ENCODE measurements at regions not wholly inside any gene's neighbourhood (a gene's known extent, or its start where the extent isn't known, plus 50 kb on each side); places are given as distances from the start of the nearest gene placed in this dataset.
A peak's percentile ranks its signal among the peaks of the same experiment; 100 is the strongest.

DNA sequence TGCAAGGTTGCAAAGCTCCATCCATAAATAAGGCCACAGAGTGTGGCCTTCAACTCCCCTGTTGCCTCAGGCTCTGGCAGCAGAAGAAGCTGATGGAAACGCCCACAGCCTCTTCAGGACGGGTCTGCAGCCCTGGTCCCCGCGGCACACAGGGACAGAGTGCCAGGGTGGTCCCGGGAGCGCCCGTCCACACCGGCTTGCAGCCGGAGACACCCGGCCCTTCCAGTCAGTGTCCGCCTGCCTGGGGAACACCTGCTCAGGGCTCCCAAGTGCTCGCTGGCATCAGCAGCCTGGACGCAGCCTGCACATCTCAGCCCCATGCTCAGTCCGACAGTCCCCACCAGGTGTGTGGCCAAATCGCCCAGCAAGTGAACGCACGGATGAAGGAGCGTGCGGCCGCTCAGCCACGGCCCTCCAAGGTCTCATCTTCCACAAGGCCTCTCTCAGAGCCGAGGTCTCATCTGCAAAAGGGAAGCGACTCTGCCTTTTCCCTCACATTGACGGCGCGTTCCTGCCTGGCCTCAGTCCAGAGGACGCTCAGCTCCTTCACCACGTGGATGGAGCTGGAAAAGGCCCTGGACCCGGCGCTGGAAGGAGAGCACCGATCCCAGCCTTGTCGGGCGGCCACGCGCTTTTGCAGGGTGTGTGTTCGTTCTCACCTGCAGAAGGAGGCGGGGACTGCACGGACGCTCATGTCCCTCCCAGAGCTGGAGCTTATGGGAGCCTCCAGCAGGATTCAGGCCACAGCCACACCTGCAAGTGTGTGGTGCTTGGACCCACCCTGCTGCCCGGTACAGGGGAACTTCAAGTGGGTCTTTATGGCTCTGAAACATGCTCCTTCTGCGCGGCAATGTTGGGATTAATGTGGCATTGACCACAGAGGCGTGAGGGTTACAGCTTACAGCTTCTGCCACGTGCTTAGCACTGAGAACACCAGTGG, 180.4 kb downstream of the DLL1 start:
- DNase-seq = no peak
- in situ Hi-C loops (cut with MboI; ENCODE audit: low pct_unique_long_range_greater_than_20kb, low sequenced_read_pairs) = no loop called here

DNA sequence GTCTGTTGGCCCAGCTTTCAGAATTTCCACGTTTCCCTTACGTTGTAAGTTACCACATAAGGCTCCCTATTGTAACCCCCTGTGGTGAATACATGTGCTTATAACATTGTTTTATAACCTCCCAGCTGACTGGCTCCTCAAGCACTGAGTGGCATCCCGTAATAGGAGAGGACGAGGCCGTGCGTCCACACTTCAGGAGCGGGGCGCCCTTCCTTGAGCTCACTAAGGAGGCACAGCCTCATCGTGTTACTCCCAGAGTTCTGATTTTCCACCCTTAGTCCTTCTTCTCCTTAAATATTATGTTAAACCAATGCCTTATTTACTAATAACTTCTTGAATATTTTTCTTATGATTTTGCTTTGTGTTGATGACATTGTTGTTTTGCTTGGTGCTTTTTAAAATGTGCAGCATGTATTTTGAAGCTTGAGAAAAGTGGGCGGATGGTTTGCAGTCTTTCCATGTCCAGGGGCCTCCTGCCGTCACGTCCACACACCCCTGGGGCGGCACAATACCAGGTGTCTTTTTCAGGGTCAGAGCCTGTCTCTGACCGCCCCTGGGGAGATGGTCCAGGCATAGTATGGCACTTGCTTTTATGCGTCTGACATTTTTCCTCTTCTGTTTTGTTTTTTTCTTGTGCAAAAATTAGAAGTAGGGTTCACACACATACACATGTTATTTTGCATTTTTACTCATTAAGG, 181.8 kb downstream of the DLL1 start:
- no peak for DNase-seq
- in situ Hi-C loops (cut with MboI; ENCODE audit: low pct_unique_long_range_greater_than_20kb, low sequenced_read_pairs) = no loop called here

DNA sequence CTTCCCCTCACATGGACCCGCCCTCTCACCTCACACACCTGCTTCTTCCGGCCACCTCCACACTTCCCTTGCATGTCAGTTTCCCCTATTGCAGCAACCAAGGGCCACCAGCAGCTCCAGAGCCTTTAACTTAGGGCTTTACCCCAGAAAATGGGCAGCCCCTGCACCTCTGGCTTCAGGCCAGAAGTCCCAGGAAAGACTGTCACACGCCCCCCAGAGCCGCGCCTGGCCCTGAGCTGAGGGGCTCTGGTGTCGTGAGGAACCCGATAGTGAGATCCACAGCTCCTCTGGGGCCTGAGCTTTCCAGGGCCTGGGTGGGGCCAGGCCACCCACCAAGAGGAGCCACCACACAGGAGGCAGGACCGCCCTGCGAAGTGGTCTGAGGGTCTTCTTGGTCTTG, 182.4 kb downstream of the DLL1 start:
- in situ Hi-C loops (cut with MboI; ENCODE audit: low pct_unique_long_range_greater_than_20kb, low sequenced_read_pairs) = no loop called here
- DNase-seq = no peak

DNA sequence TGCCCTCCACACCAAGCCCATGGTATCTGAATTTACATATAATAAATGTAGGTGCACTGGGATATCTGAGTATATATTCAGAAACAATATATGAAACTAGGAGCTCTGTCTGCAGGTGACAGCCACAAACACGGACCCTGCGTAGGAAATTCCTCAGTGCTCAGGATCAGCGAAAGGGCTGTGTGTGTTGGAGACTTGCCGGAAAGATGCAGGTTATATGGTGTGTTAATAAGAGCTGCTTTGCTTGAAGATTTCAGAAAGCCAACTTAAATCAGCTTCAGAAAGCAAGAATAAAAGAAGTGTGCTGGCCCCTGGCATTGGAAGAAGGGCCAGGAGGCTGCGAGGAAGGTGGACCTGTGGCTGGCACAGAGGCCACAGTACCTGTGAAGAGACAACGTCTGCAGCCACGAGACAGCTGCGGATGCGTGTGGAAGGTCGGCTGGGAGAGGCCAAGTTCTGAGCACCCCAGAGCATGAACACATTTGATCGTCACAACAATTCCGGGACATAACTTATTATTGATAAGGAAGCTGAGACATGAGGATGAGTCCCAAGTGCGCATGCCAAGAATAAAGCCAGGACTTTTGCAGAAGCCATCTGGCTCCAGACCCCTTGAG, 183.2 kb downstream of the DLL1 start:
- DNase-seq = no peak
- in situ Hi-C loops (cut with MboI; ENCODE audit: low pct_unique_long_range_greater_than_20kb, low sequenced_read_pairs) = no loop called here

DNA sequence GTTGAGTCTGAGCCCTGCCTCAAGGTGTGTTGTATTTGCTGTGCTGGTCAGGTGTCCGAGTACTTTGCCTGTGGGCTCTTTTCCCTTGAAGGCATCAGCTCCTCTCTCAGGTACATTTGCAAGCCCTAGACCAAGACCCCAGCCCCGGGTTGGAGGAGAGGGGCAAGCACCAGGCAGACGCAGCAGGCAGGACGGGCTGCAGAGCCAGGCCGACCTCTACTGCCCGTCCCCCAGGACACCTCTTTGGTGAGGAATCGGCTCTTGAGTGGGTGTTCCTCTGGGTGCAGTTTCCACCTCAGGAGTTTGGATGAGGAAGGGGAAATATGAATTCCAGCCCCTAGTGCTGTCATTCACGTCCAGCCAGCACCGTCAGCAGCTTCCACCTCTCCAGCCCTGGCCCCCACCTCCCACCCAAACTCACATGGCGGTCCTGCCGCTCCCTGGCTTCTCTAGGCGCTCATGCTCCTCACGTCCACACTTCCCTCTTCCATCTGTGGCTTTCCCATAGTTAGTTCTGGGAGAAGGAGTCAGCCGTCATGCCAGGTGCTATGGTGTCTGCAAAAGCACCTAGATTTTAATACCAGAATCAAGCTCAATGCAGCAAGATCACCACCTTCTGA, 183.9 kb downstream of the DLL1 start:
- in situ Hi-C loops (cut with MboI; ENCODE audit: low pct_unique_long_range_greater_than_20kb, low sequenced_read_pairs) = no loop called here
- no peak for DNase-seq

DNA sequence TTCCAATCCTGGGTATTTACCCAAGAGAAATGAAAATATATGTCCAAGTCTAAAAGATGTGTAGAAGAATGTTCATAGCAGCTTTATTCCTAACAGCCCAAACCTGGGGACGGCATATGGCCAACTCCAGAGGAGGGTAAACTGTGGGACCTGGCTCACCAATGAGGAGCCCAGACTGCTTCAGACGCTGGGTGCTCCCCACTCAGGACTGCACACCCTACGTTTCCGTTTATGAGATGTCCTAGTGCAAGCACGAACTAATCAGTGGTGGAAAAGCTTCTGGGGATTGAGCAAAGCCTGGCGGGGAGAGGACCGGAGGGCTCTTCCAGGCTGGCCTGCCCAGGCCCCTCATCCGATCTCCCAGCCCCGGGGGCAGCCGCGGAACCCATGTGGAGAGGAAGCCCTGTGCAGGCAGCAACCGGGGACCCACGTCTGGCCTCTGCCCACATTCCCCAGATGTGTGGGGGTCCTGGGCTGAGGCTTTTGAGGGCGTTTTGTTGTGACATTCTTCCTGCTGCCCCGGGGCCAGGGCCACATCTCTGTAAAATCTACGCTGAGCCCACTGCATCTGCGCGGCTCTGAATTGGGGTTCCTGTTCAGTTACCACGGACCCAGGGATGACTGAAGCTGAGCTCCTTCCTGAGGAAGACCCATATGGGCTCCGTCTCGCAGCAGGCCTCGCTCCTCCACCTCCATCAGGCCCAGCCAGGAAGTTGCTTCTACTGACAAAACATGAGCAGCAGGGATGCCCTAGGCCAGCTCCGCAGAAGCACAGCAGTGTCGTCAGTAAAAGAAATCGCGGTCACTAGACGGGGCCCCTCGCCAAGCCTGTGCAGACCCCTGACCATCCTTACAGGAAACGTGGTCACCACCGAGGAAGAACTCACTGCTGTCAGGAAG, 188.0 kb downstream of the DLL1 start:
- no peak for DNase-seq

DNA sequence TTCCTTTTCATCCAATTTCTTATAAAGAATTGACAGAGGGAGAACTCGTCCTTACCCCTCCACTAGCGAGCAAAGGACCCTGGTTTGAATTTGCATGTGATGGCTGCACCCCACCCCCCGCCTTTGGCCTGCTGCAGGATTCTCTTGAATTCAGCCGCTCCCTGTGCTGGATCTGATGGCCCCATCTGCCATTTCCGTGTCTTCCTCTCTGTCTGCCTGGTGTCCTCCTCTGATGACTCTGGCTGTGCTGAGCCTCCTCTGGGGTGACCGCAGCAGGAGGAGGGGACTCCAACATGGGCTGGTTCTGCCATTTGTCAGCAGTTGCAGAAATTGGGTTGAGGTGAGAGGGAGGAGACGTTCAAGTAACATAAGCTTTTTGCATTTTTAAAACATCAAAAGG, 188.8 kb downstream of the DLL1 start:
- DNase-seq = no peak
- in situ Hi-C loops (cut with MboI; ENCODE audit: low pct_unique_long_range_greater_than_20kb, low sequenced_read_pairs) = no loop called here

More for the DNA sequence above, 188.0 kb downstream of the DLL1 start:
- in situ Hi-C loops (cut with MboI; ENCODE audit: low pct_unique_long_range_greater_than_20kb, low sequenced_read_pairs) = no loop called here

DNA sequence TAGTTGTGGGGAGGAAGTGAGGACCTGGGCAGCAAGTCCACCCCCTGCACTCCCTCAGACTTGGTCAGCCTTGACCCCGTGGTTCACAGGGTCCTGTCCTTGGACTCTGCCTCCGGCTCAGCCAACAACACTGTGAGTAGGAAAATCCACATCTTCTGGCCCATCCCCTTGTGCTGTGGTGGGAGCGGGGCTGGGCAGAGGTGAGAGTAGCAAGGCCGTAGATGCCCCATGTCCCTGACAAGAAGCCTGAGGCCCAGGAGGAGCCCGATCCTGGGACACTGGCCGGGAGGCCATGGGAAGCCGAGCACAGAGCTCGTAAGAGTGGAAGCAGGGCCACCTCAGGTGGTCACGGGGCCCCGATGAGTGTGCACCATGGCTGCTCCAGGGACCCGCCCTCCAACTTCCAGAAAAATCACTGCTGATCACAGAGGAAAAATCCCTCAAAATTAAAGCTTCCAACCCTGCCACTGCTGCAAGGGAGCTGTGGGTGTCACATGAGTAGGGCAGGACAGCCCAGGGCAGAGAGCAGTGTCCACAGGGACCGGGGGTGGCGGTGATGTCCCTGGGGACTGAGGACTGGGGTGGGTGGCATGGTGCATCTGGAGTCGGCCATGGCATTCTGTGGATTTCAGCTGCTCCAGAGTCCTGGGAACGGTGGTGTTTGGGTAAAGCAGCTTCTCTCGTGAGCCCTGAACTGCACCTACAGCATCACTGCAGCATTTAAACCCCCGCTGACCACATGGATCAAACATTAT, 189.4 kb downstream of the DLL1 start:
- in situ Hi-C loops (cut with MboI; ENCODE audit: low pct_unique_long_range_greater_than_20kb, low sequenced_read_pairs) = no loop called here
- DNase-seq = no peak

DNA sequence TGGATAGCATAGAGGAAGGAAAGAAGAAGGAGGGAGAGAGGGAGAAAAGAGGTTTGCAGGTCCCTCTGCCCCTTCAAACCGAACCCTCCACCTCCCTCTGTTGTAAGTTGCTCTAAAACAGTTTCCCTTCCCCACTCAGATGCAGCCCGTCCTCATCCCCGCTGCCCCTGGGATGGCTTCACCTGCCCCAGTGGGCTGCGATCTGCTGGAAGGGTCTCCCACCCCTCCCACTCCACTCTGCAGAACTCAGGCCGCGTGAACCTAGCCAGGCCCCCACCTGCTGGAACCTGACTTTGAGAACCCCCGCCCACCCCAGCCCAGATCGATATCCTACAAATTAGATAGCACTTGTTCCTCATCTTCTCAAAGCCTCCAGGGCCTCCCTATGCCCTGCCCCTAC, 190.8 kb downstream of the DLL1 start:
- in situ Hi-C loops (cut with MboI; ENCODE audit: low pct_unique_long_range_greater_than_20kb, low sequenced_read_pairs) = no loop called here
- DNase-seq = no peak

DNA sequence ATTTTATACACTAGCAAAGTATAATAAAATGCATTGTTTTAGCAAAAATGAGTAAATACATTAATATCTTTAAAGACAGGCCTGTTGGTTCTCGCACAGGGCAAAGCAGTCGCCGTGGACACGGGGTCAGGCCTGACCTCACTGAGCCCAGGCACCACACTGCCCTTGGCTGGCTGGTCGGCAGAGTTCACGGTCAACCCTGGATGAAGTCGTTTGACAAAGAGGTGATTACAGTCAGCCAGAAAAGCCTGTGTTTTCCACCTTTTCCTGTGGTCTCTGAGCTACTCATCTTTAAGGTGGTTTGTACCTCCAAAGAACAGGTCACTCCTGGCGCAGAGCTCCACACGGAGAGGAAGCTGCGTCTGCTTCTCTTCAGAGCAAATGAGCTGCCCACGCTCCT, 191.5 kb downstream of the DLL1 start:
- DNase-seq = no peak

DNA sequence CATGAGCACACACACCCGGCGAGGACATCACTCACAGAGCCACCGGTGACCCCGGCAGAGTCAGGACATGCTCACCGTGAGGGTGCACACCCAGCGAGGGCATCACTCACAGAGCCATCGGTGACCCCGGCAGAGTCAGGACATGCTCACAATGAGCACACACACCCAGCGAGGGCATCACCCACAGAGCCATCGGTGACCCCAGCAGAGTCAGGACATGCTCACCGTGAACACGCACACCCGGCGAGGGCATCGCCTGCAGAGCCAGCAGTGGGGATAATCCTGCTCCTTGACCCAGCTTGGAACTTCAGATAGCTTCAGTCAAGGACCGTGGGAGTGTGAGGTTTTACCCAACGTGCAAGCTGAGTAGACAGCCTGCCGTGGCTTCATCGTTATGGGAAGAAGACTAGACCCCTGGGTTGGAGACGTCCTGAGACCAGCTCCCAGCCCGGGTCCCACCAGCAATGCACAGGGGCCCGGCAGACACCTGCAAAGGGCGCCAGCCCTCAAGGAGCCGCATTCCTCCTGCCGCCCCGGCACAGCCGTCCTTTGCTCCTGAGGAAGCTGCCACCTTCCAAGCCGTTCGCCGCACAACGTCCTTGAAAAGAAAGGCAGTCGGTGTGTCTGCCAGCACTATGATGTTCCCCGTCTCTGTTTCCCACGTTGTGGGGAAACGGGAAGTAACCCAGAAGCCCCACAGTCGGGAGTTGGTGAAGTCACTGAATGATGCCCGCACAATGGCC, 192.3 kb downstream of the DLL1 start:
- in situ Hi-C loops (cut with MboI; ENCODE audit: low pct_unique_long_range_greater_than_20kb, low sequenced_read_pairs) = no loop called here
- no peak for DNase-seq

More for the DNA sequence above, 191.5 kb downstream of the DLL1 start:
- in situ Hi-C loops (cut with MboI; ENCODE audit: low pct_unique_long_range_greater_than_20kb, low sequenced_read_pairs) = no loop called here

DNA sequence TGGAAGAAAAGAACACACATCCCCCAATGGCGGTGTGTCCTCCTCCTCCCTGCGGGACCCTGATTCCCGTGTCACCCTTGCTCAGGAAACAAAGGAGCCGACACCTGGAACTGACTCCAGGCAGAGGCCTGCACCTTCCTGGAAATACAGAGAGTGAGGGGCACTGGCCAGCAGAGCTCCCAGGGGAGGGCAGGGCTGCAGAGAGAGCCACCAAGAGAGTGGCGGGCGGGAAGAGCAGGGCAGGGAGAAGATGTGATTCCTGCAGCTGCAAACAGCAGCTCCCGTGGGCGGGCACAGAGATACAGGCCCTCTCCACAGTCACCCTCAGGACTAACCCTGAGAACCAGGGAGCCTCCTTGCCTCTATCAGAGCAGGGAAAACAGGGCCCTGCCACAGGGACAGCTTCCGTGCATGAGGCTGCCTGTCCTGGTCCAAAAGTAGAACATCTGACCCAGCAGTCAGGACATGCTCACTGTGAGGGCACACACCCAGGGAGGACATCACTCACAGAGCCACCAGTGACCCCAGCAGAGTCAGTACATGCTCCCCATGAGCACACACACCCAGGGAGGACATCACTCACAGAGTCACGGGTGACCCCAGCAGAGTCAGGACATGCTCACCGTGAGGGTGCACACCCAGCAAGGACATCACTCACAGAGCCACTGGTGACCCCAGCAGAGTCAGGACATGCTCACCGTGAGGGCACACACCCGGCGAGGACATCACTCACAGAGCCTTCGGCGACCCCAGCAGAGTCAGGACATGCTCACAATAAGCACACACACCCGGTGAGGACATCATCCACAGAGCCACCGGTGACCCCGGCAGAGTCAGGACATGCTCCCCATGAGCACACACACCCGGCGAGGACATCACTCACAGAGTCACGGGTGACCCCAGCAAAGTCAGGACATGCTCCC, 193.1 kb downstream of the DLL1 start:
- in situ Hi-C loops (cut with MboI; ENCODE audit: low pct_unique_long_range_greater_than_20kb, low sequenced_read_pairs) = no loop called here
- DNase-seq = no peak

DNA sequence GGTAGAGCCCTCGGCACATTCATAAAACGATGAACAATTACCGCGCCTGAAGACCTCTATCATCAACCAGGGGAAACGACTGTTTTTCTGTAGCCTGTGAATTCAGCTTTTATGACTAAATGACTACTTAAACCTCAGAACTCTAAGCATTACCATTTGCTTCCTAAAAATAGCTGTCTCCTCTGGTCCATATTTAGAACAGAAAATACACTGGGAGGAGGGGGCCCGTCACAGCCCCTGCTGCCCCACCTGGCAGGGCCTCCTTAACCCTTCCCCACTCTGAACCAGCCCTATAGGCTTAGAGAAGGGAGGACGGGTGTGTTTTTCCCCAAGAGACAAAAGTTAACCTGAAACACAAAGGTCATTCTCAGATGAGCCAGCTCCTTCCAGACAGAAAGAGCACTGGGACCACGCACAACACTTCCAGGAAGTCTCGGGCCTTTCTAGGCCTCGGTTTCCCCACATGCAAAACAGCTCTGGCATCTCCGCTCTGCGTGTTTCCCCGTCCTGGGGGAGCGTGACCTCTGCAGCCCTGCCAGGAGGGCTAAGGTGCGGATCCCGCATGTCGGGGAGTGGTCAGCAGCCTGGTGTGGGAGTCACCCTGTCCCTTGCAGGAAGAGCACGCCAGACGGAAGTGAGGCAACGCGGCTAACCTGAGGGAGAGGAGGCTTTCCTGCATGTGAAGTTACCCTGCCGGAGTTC, 193.9 kb downstream of the DLL1 start:
- DNase-seq = peak; percentile 21
- in situ Hi-C loops (cut with MboI; ENCODE audit: low pct_unique_long_range_greater_than_20kb, low sequenced_read_pairs) = no loop called here

DNA sequence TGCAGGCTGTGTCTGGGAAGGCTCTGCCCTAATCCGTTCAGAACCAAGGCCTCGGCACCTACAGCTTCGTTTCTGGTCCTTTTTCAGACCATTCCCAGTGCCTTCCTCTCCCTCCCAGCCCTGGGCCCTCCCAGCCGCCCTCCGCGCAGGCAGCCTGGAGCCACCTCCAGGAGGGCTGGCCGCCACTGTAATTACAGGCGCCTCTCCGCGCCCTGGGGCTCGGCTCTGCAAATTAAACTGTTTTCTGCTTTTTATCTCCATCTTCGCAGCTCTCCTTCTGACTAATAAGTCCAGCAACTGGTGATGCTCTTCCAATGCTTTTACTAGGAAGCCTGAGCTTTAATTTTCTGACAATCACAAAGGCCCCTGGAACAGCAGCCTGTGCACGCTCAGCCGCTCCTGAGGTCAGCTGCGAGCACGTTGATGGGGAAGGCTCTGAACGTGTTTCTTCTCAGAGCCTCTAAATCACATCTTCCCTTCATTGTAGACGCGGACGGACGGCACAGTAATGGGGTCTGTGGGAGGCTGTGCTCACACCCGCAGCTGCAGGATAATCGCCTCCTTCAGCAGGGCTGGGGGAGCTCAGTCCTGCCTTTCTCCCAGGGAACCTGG, 194.6 kb downstream of the DLL1 start:
- in situ Hi-C loops (cut with MboI; ENCODE audit: low pct_unique_long_range_greater_than_20kb, low sequenced_read_pairs) = no loop called here
- no peak for DNase-seq

DNA sequence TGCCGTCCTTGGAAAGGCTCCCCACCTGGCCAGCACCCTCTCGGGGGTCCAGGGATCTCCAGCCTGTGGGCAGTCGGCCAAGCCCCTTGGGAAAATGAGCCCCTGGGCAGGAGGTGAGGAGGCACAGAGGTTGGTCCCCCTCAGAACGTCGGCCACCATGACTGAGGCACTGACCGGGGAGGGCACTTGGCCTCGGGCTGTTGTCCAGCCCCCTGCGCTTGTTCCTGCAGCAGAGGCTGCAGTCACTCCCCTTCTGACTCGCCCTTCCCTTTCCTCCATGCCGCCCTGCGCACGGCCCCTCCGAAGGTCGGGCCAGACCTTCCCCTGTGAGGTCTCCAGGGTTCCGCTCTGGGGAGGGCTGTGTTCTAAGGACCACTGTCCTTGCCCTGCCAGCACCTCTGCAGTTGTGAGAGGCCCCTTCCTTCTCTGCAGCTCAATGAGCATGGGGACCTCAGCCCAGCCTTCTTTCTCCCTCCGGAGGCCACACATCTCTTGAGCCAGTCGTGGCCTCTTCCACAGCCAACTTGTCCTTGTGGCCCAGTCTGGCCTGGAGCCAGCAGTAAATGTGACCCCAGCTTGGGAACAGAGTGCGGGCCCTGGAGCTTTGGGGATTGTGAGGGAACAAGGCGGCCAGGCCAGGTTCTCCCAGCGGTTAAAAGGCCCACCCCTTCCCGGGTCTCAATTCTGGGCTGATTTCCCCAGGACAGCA, 195.5 kb downstream of the DLL1 start:
- in situ Hi-C loops (cut with MboI; ENCODE audit: low pct_unique_long_range_greater_than_20kb, low sequenced_read_pairs) = no loop called here

More for the DNA sequence above, 195.5 kb downstream of the DLL1 start:
- DNase-seq = no peak
